K562 (cell line): ENCODE measurements at regions not wholly inside any gene's neighbourhood (a gene's known extent, or its start where the extent isn't known, plus 50 kb on each side); places are given as distances from the start of the nearest gene placed in this dataset.

Source experiments
- ATAC-seq: fragments of 200-7000 bp; cut with Tn5 transposase; 3 replicates; pipeline ENCODE4 v1.9.1; 2020; ENCODE audit warnings: moderate library complexity
- BruUV-seq: library from RNA; stranded (reverse); fragments of 400-500 nt; replicated peaks from 2 replicates; lab custom pipeline; 2021; lab: Mats Ljungman, UMichigan
- CTCF ChIA-PET: fragments of 300-600 bp; formaldehyde crosslinking; extraction: SDS; loops from one replicate; lab custom pipeline; 2021; ENCODE audit warnings: low intra/inter-chr PET ratio; lab: Yijun Ruan, JAX
- POLR2A ChIA-PET: fragments of 300-600, 350-650 bp; sonication (Branson Sonifier 250); formaldehyde crosslinking; extraction: SDS; loops from one replicate; lab custom pipeline; 2021; ENCODE audit warnings: antibody characterized with exemption, inconsistent platforms; lab: Yijun Ruan, JAX
- DNase-seq, 4 experiments: peaks; one replicate each; pipeline versions ENCODE4 v3.0.0 to v3.0.0-alpha.2; 2011 to 2018; ENCODE audit warnings: low spot score in 3 of 4, mixed read lengths in 3 of 4; ENCODE audit errors: extremely low read depth in 1 of 4
- FAIRE-seq: peaks from 2 replicates; lab custom pipeline; 2011; peaks lifted over from hg19 to GRCh38; lab: Jason Lieb, UNC
- H2AFZ ChIP-seq: 2 replicates; pipeline ENCODE4 v1.6.0; 2011; ENCODE audit warnings: low read depth, low read length, control low read depth, inconsistent platforms
- H3K27ac ChIP-seq: fragments of 200-600 bp; 3 replicates; pipeline ENCODE4 v1.8.0; 2011; ENCODE audit warnings: low read depth, mild to moderate bottlenecking, control low read depth, inconsistent platforms, low read length, moderate library complexity, mixed read lengths; ENCODE audit errors: extremely low read depth
- H3K27me3 ChIP-seq, 2 experiments: fragments of 300-600 bp in 1 of 2; 2 replicates in 1 of 2; 3 replicates in 1 of 2; pipeline versions ENCODE4 v1.6.0 to v1.8.0; 2011; ENCODE audit warnings: inconsistent platforms in 2 of 2, low read length in 2 of 2, mild to moderate bottlenecking in 1 of 2, mixed read lengths in 1 of 2, moderate library complexity in 1 of 2; ENCODE audit not compliant: control insufficient read depth in 2 of 2, insufficient read depth in 2 of 2
- H3K36me3 ChIP-seq: fragments of 300-600 bp; 3 replicates; pipeline ENCODE4 v1.8.0; 2011; ENCODE audit warnings: mild to moderate bottlenecking, low read length, inconsistent platforms; ENCODE audit not compliant: control insufficient read depth, insufficient read depth
- H3K4me1 ChIP-seq, 2 experiments: fragments of 200-600 bp in 1 of 2; replicated peaks in 1 of 2; 2 replicates in 1 of 2; 3 replicates in 1 of 2; pipeline versions ENCODE4 v1.5.1 to v1.8.0; 2011; ENCODE audit warnings: inconsistent platforms in 2 of 2, low read length in 2 of 2, mild to moderate bottlenecking in 1 of 2, mixed read lengths in 1 of 2, moderate library complexity in 1 of 2; ENCODE audit not compliant: control insufficient read depth in 2 of 2, insufficient read depth in 2 of 2
- H3K4me2 ChIP-seq: 2 replicates; pipeline ENCODE4 v1.6.1; 2011; ENCODE audit warnings: low read length, control low read depth, inconsistent platforms, mixed read lengths; ENCODE audit not compliant: insufficient read depth
- H3K4me3 ChIP-seq: fragments of 200-600 bp; sonication (generic), shearing (Covaris generic); 2 replicates; pipeline ENCODE4 v1.5.1; 2016; ENCODE audit warnings: control low read depth, inconsistent platforms
- H3K79me2 ChIP-seq: fragments of 200-600 bp; 3 replicates; pipeline ENCODE4 v1.8.0; 2011; ENCODE audit warnings: low read length, inconsistent platforms; ENCODE audit not compliant: control insufficient read depth, insufficient read depth
- H3K9ac ChIP-seq, 2 experiments: 2 replicates each; pipeline versions ENCODE4 v1.6.0 to v1.6.1; 2011; ENCODE audit warnings: low read depth in 2 of 2, low read length in 2 of 2, control low read depth in 1 of 2, inconsistent platforms in 1 of 2, mild to moderate bottlenecking in 1 of 2, mixed read lengths in 1 of 2; ENCODE audit not compliant: insufficient read depth in 1 of 2
- H3K9me1 ChIP-seq: one replicate; pipeline ENCODE4 v1.6.0; 2011; ENCODE audit warnings: inconsistent platforms, mild to moderate bottlenecking, low read length, moderate library complexity; ENCODE audit not compliant: control insufficient read depth, insufficient read depth
- H3K9me3 ChIP-seq: replicated peaks from 2 replicates; pipeline ENCODE4 v1.5.1; 2011; ENCODE audit warnings: low read depth, low read length, inconsistent platforms; ENCODE audit not compliant: control insufficient read depth, insufficient read depth
- H4K20me1 ChIP-seq: replicated peaks from 2 replicates; pipeline ENCODE4 v1.6.1; 2011; ENCODE audit warnings: low read length, inconsistent platforms, mixed read lengths; ENCODE audit not compliant: control insufficient read depth, insufficient read depth
- CREB1 ChIP-seq, 2 experiments: sonication (generic) in 1 of 2; formaldehyde crosslinking in 1 of 2; IDR thresholded peaks; 2 replicates each; pipeline versions ENCODE4 v1.6.1 to v1.8.0; 2012 to 2022; ENCODE audit warnings: inconsistent platforms in 1 of 2, mild to moderate bottlenecking in 1 of 2, missing genetic modification reagents in 1 of 2, moderate library complexity in 1 of 2
- HDAC2 ChIP-seq: fragments of 450-650 bp; IDR thresholded peaks from 2 replicates; pipeline ENCODE4 v1.6.1; 2016; ENCODE audit warnings: mild to moderate bottlenecking
- POLR2A ChIP-seq: fragments of 450-650 bp; conservative IDR thresholded peaks from 2 replicates; pipeline ENCODE4 v1.6.1; 2016
- RHOXF2B ChIP-seq: fragments of 250-450 bp; sonication (Bioruptor Pico); conservative IDR thresholded peaks from 2 replicates; pipeline ENCODE4 v1.5.1; 2021
- ZBTB17 ChIP-seq: fragments of 450-650 bp; formaldehyde crosslinking; IDR thresholded peaks from 2 replicates; pipeline ENCODE4 v1.4.0; 2020; ENCODE audit warnings: mild to moderate bottlenecking
- WGBS: fragments of 100-300 bp; shearing (Covaris generic); methylation state at CpG from one replicate; pipeline ENCODE4 v1.1.6; 2016; ENCODE audit warnings: low coverage, mixed read lengths; ENCODE audit not compliant: insufficient coverage; ENCODE audit errors: missing lambda C conversion rate; 5-methylcytosine and 5-hydroxymethylcytosine counted together
- in situ Hi-C: fragments of 300-500 bp; cut with MboI; formaldehyde crosslinking; loops from 4 replicates; pipeline ENCODE4 v1.15.0; 2018; ENCODE audit warnings: inconsistent platforms, mixed read lengths
- intact Hi-C: fragments of 100-400 bp; cut with micrococcal nuclease; formaldehyde crosslinking; loops from 2 replicates; pipeline ENCODE4 v1.14.2; 2022
- TF ChIP-seq, protein P1 (sequence below), 2 experiments: fragments of 450-650 bp in 1 of 2; IDR thresholded peaks; 2 replicates each; pipeline ENCODE4 v1.6.1; 2011 to 2017; ENCODE audit warnings: low read depth in 2 of 2, antibody characterized with exemption in 1 of 2, borderline replicate concordance in 1 of 2, low read length in 1 of 2, mild to moderate bottlenecking in 1 of 2, mixed read lengths in 1 of 2; ENCODE audit not compliant: control insufficient read depth in 1 of 2
- TF ChIP-seq, protein P2 (sequence below), 2 experiments: fragments of 150-350 bp in 1 of 2; IDR thresholded peaks; 2 replicates each; pipeline ENCODE4 v1.6.1; 2012 to 2016; ENCODE audit warnings: low read depth in 2 of 2, low read length in 2 of 2, mild to moderate bottlenecking in 1 of 2, moderate library complexity in 1 of 2

DNA sequence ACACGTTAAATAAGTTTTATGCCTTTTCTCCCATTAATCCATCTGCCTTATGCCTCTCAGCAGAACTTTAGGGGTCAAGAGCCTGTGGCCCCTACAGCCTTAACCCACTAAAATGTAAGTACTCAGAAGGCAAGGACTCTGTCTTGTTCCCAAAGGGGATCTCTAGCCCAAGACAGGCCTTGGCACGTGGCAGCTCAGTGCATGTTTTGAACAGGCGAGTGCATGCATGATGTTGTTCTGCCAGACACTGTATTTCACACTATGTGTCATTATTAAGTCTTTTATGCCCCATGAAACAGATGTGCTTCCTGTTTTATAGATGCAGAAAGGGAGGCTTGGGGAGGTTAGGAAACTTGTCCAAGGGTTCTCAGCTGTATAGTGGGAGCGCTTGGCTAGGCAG is 102.8 kb downstream of the ETS2 start:
- Histone ChIP-seq H3K4me2 (no peak overlapping the region), H3K9ac (no peak overlapping the region), H3K36me3 (no peaks in the 10 kb centered on the region), H3K27ac (no peak overlapping the region), H2AFZ (no peak overlapping the region), H4K20me1 (no peaks in the 10 kb centered on the region), H3K9me1 (no peaks in the 10 kb centered on the region), H3K27me3 (peaks cover 35 to 57% of the 10 kb centered on the region in 2 experiments), H3K4me1 (peaks cover 10 to 13% of the 10 kb centered on the region in 2 experiments; a peak in 4 of 5 replicates), H3K79me2 (no peaks in the 10 kb centered on the region), H3K4me3 (no peak overlapping the region), H3K9me3 (no peaks in the 10 kb centered on the region)
- BruUV-seq = no TSS peak
- intact Hi-C loops = no loop called here
- ChIA-PET POLR2A (interaction anchor here (0.9 kb wide), 1 partner anchor 154 kb away, joined by 3 read pairs; no protein-coding TSS in a partner anchor), CTCF (no interaction called here)
- in situ Hi-C loops = no loop called here
- ATAC-seq (no peak), FAIRE-seq (no peak), DNase-seq (no peak)
- WGBS = 10% methylated on average over 4 of the region's 4 CpGs
- no peak for TF ChIP-seq CREB1 (IDR thresholded peaks at IDR 0.05)
- TF ChIP-seq CREB1 (CRISPR knock-in tag; IDR thresholded peaks at IDR 0.05) = 0 out of 2 replicates have a peak, but pooled peaks have one; percentile 17
- TF ChIP-seq ZBTB17 (CRISPR knock-in tag) = no peak

DNA sequence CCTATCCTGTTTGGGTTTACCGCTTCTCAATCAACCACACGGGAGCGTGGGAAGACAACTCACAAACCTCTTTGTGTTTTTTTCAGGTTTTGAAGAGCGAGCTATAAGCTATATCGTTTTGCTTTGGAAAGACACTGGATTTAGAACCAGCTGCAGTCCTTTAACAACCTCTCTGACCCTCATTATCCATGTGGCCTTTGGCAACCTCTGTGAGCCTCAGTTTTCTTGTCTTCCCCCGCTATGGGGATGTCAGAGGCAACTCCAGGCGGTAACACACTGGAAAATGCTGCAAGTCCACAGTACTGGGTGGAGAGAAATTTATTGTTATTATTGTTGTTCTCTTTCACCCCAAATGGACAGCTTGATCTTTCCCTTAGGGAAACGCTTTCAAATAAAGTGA is 100.0 kb downstream of the ETS2 start:
- in situ Hi-C loops = no loop called here
- WGBS = 11% methylated on average over 8 of the region's 8 CpGs
- Histone ChIP-seq H3K27ac (no peak overlapping the region), H3K79me2 (no peaks in the 10 kb centered on the region), H3K4me1 (peaks cover 5 to 7% of the 10 kb centered on the region in 2 experiments; a peak in 4 of 5 replicates), H3K4me3 (no peak overlapping the region), H4K20me1 (no peaks in the 10 kb centered on the region), H3K9me1 (no peaks in the 10 kb centered on the region), H3K4me2 (no peak overlapping the region), H2AFZ (peak overlapping the region; percentile 57), H3K36me3 (no peaks in the 10 kb centered on the region), H3K27me3 (peaks cover 22 to 40% of the 10 kb centered on the region in 2 experiments), H3K9me3 (no peaks in the 10 kb centered on the region), H3K9ac (no peak overlapping the region)
- ATAC-seq (peak; percentile 34), DNase-seq (peak in 1 of 4 experiments; percentile 18), FAIRE-seq (no peak)
- TSS peak; percentile 100 for BruUV-seq
- POLR2A ChIA-PET = interaction anchor here (0.7 to 1.1 kb wide), 3 partner anchors 46 to 1257 kb away, joined by 3 read pairs; partner anchors contain the start of gene PSMG1
- intact Hi-C loops = no loop called here
- CTCF ChIA-PET = interaction anchor here (0.6 kb wide), 1 partner anchor 150 kb away, joined by 3 read pairs; no protein-coding TSS in a partner anchor
- TF ChIP-seq, protein P1, sequence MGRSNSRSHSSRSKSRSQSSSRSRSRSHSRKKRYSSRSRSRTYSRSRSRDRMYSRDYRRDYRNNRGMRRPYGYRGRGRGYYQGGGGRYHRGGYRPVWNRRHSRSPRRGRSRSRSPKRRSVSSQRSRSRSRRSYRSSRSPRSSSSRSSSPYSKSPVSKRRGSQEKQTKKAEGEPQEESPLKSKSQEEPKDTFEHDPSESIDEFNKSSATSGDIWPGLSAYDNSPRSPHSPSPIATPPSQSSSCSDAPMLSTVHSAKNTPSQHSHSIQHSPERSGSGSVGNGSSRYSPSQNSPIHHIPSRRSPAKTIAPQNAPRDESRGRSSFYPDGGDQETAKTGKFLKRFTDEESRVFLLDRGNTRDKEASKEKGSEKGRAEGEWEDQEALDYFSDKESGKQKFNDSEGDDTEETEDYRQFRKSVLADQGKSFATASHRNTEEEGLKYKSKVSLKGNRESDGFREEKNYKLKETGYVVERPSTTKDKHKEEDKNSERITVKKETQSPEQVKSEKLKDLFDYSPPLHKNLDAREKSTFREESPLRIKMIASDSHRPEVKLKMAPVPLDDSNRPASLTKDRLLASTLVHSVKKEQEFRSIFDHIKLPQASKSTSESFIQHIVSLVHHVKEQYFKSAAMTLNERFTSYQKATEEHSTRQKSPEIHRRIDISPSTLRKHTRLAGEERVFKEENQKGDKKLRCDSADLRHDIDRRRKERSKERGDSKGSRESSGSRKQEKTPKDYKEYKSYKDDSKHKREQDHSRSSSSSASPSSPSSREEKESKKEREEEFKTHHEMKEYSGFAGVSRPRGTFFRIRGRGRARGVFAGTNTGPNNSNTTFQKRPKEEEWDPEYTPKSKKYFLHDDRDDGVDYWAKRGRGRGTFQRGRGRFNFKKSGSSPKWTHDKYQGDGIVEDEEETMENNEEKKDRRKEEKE (IDR thresholded peaks at IDR 0.05; ENCODE audit: borderline replicate concordance in 1 of 2, control insufficient read depth in 1 of 2, low read depth in 2 of 2, low read length in 1 of 2) = peak in 1 of 2 experiments; percentile 64; a peak in 1 of 4 replicates
- TF ChIP-seq, protein P2, sequence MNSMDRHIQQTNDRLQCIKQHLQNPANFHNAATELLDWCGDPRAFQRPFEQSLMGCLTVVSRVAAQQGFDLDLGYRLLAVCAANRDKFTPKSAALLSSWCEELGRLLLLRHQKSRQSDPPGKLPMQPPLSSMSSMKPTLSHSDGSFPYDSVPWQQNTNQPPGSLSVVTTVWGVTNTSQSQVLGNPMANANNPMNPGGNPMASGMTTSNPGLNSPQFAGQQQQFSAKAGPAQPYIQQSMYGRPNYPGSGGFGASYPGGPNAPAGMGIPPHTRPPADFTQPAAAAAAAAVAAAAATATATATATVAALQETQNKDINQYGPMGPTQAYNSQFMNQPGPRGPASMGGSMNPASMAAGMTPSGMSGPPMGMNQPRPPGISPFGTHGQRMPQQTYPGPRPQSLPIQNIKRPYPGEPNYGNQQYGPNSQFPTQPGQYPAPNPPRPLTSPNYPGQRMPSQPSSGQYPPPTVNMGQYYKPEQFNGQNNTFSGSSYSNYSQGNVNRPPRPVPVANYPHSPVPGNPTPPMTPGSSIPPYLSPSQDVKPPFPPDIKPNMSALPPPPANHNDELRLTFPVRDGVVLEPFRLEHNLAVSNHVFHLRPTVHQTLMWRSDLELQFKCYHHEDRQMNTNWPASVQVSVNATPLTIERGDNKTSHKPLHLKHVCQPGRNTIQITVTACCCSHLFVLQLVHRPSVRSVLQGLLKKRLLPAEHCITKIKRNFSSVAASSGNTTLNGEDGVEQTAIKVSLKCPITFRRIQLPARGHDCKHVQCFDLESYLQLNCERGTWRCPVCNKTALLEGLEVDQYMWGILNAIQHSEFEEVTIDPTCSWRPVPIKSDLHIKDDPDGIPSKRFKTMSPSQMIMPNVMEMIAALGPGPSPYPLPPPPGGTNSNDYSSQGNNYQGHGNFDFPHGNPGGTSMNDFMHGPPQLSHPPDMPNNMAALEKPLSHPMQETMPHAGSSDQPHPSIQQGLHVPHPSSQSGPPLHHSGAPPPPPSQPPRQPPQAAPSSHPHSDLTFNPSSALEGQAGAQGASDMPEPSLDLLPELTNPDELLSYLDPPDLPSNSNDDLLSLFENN (IDR thresholded peaks at IDR 0.05; ENCODE audit: low read depth in 2 of 2, low read length in 2 of 2) = 0 out of 4 replicates have a peak, but pooled peaks of 1 of the 2 experiments have one; percentile 20
- TF ChIP-seq HDAC2 (no peak), POLR2A (peak; percentile 73), RHOXF2B (CRISPR knock-in tag) (no peak)
